Fibroblast of lung (primary cell): ENCODE measurements at regions not wholly inside any gene's neighbourhood (a gene's known extent, or its start where the extent isn't known, plus 50 kb on each side); places are given as distances from the start of the nearest gene placed in this dataset.

ENCODE experiments used
- EZH2 ChIP-seq: IDR thresholded peaks from 2 replicates; pipeline ENCODE4 v1.5.1; 2012; ENCODE audit warnings: low read length, control low read depth, mild to moderate bottlenecking; ENCODE audit errors: missing control alignments
- TF ChIP-seq, protein P1 (sequence below), 2 donors: IDR thresholded peaks in 1 of 2; conservative IDR thresholded peaks in 1 of 2; 1 replicate in 1 of 2; 2 replicates in 1 of 2; pipeline ENCODE4 v1.5.1; 2011 to 2012; ENCODE audit warnings: low read length in 2 of 2, control low read depth in 1 of 2, inconsistent platforms in 1 of 2, low read depth in 1 of 2, mild to moderate bottlenecking in 1 of 2

- TF ChIP-seq, protein P1, sequence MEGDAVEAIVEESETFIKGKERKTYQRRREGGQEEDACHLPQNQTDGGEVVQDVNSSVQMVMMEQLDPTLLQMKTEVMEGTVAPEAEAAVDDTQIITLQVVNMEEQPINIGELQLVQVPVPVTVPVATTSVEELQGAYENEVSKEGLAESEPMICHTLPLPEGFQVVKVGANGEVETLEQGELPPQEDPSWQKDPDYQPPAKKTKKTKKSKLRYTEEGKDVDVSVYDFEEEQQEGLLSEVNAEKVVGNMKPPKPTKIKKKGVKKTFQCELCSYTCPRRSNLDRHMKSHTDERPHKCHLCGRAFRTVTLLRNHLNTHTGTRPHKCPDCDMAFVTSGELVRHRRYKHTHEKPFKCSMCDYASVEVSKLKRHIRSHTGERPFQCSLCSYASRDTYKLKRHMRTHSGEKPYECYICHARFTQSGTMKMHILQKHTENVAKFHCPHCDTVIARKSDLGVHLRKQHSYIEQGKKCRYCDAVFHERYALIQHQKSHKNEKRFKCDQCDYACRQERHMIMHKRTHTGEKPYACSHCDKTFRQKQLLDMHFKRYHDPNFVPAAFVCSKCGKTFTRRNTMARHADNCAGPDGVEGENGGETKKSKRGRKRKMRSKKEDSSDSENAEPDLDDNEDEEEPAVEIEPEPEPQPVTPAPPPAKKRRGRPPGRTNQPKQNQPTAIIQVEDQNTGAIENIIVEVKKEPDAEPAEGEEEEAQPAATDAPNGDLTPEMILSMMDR (conservative IDR thresholded peaks at IDR 0.05 in 1 of 2, IDR thresholded peaks at IDR 0.05 in 1 of 2; ENCODE audit: low read depth in 1 of 2, low read length in 2 of 2), result no peak
- no peak for TF ChIP-seq EZH2
These were observed 739.1 kb downstream of the GBE1 start for GRCh38 chr3:81022339-81022738.
